HG03280 (cell line): ENCODE measurements at regions not wholly inside any gene's neighbourhood (a gene's known extent, or its start where the extent isn't known, plus 50 kb on each side); places are given as distances from the start of the nearest gene placed in this dataset.

Experiments
- ATAC-seq: cut with Tn5 transposase; IDR thresholded peaks from one replicate; pipeline ENCODE4 v1.9.1; 2021; ENCODE audit warnings: mild to moderate bottlenecking, moderate library complexity; ENCODE audit not compliant: unreplicated experiment

GRCh38 chr4:20351360-20352162 lies 99.9 kb downstream of the SLIT2 start:
- ATAC-seq: no peak

DNA sequence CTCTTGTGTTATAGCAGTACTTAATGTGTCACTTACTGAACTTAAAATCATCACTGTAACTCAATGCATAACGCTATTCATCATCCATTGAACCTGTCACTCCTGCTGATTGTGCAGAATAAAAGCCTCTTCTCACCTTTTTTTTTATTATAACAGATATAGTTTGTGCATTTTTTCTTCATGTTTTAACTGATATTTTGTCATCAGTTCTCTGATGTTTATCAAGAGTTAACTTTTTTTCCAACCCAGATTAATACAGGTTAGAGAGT lies 100.4 kb downstream of the SLIT2 start:
- no peak for ATAC-seq

- no peak for ATAC-seq
Measured at GRCh38 chr4:20353646-20354045, 101.9 kb downstream of the SLIT2 start.

GRCh38 chr4:20354120-20354519 lies 102.4 kb downstream of the SLIT2 start:
- no peak for ATAC-seq

DNA sequence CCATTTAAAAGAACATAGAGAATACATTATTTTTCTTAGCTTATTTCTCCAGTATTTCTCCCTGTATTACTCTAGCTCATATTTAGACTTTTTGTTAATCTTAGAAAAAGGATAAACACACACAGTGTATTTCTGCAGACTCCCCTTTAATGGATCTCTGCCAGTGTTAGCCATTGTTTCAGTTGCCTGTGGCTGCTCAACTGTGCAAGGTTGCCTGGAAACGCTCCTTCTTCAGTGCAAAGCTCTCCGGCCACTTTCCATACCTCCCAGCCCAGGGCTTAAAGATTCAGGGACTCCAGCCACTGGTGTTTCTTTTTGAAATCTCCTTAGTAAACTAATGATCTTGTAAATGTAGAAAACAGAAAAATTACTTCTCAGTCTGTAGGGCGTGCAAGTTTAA lies 104.9 kb downstream of the SLIT2 start:
- no peak for ATAC-seq

- no peak for ATAC-seq
Measured at GRCh38 chr4:20358110-20358509, 106.4 kb downstream of the SLIT2 start.

DNA sequence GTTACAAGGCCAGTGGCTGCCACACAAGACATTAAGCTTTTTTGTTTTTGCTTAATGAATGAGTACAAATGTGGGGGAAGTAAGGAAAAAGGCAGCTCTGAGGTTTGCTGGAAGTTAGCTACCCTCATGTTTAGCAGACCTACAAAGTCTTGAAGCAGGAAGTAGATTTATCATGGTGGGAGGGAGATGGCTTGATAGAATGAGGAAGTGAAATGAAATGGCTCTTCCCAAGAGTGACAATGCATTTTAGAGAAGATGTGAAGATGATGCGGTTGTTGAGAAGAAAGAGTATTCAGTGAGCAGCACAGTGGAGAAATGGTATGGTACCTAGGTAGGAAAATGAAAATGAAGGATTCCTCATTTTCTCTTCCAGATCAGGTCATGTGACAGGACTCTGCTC lies 108.0 kb downstream of the SLIT2 start:
- no peak for ATAC-seq

GRCh38 chr4:20362148-20362547 lies 110.4 kb downstream of the SLIT2 start:
- no peak for ATAC-seq

- no peak for ATAC-seq
Measured at GRCh38 chr4:20364969-20365368, 113.3 kb downstream of the SLIT2 start.

DNA sequence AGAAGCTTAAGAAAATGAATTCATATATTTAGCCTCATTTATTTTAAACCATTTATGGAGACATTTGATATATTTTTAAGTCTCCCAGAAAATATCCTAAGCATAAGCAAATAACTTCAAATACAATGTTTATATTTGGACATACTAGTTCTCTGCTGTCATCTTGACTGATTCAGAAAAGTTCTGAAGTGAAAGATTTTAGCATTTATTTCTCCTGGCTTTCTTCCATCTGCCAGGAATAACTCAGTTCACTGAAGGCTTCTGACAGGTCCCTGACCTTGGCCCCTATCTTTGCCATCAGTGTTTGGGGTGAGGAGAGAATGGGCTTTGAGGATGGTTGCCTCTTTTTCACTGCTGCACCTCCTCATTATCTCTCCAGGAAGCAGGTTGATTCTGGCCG lies 115.7 kb downstream of the SLIT2 start:
- ATAC-seq: no peak

GRCh38 chr4:20368926-20369325 lies 117.2 kb downstream of the SLIT2 start:
- no peak for ATAC-seq

GRCh38 chr4:20370274-20370673 lies 118.6 kb downstream of the SLIT2 start:
- ATAC-seq: no peak

DNA sequence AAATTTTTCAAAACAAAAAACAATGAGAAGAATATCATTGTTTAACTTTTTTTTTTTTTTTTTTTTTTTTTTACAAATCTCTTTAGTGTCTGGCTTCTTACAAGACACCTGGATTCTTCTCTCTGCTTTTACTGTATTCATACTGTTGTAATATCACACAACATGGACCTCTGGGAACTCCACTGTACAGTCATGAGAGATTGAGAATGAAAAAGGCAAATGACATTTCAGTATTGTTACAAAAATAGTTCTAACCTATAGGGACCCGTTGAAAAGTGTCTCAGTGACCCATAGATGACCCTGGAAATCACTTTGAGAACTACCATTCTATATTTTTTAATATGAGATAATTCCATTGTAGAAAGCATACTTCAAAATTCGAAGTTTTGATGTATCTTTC lies 124.4 kb downstream of the SLIT2 start:
- no peak for ATAC-seq

DNA sequence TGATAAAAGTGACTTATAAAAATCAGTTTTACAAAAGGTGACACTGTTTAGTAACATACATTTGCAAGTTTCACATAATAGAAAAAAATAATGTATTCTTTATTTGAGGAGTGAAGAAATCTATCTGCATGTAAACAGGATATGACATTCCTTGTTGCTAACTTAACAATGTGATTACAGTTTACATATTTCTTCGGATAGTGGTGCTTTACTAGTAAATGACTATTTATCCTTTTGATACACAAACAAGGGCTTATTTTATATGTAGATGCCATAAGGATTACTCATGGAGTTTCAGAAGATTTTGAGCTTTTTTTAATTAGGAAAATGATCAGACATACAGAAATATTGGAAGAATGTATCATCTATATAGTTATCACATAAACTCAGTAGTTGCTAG lies 126.5 kb downstream of the SLIT2 start:
- ATAC-seq: no peak

DNA sequence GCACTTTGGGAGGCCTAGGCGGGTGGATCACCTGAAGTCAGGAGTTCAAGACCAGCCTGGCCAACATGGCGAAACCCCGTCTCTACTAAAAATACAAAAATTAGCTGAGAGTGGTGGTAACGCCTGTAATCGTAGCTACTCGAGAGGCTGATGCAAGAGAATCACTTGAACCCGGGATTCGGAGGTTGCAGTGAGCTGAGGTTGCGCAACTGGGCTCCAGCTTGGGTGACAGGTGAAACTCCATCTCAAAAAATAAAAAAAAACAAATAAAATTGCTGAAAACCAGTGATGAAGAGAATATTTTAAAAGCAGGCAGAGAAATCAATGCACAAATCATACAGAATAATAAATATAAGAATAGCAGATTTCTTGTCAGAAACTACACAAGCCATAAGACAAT lies 129.3 kb downstream of the SLIT2 start:
- ATAC-seq: no peak

- no peak for ATAC-seq
Measured at GRCh38 chr4:20383283-20383682, 131.6 kb downstream of the SLIT2 start.

GRCh38 chr4:20383969-20384368 lies 132.3 kb downstream of the SLIT2 start:
- no peak for ATAC-seq

GRCh38 chr4:20384456-20384855 lies 132.8 kb downstream of the SLIT2 start:
- no peak for ATAC-seq

DNA sequence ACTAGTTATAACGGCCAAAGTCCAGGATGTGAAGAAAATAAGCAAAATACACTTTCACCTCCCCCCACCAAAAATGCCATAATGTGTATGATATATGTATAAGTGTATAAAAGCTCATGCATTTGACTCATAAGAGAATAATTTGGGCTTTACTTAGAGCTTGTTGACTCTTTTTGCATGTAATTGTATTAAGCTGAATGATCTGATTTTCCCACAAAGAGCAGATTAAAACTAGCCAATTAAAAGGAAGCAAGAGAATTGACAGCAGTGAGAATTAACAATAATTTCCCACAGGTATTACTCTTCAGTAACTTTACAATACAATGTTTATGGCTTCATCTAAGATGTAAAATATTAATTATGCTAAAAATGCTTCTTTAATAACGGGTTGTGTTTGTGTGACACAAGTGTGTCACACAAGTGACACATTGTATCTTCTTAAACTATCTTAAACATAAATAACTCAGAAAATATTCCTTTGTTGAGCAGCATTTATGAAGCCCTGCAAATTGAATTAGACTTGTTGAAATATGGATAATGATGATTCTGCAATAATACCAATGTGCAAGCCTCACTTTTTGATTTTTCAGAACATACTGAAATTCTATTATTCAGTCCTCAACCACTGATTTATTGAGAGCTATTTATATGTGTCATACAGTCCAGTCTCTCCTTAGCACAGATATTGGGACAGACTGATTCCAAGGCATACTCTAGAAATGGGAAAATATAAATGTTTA lies 134.5 kb downstream of the SLIT2 start:
- no peak for ATAC-seq

GRCh38 chr4:20386906-20387305 lies 135.2 kb downstream of the SLIT2 start:
- ATAC-seq: no peak

DNA sequence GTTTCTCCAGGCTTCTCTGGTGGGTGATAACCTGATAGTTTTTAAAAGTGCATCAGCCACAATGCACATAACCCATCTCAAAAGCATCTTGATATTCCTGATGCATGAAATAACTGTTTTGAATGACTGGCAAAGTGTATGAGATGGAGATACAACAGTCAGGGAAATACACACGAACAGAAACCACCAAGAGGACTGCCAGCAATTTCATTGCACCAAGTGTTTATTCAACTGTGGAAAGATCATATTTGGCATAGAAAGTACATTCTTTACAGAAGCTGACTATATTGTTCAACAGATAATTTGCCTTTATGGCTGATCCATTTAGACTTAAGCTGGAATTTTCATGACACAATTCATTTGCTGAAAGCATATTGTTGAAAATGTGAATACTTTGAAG lies 139.5 kb downstream of the SLIT2 start:
- ATAC-seq: no peak

GRCh38 chr4:20391912-20392311 lies 140.2 kb downstream of the SLIT2 start:
- ATAC-seq: no peak
